ENCODE measurements at regions not wholly inside any gene's neighbourhood (a gene's known extent, or its start where the extent isn't known, plus 50 kb on each side); places are given as distances from the start of the nearest gene placed in this dataset.

- 75 to 78% methylated on average over 5 of the region's 5 CpGs for WGBS, 2 donors
- Histone ChIP-seq H3K4me3 (no peak overlapping the region), H3K4me1 (no peaks in the 10 kb centered on the region), H3K27me3 (peaks cover 0 to 3% (median 0%) of the 10 kb centered on the region in 4 donors), H3K9me3 (no peaks in the 10 kb centered on the region), H3K27ac (no peak overlapping the region), H3K36me3 (no peaks in the 10 kb centered on the region)
- intact Hi-C loops (cut with DNase I) = no loop called here
- peak in 1 of 6 donors; percentile 23 for DNase-seq
- TF ChIP-seq CTCF (IDR thresholded peaks at IDR 0.05) = no peak
- no peak for ATAC-seq
- no peak for FAIRE-seq
Observed at GRCh38 chr9:129266536-129266935, 88.5 kb upstream of the IER5L start.

- no peak for TF ChIP-seq CTCF (IDR thresholded peaks at IDR 0.05)
- no peaks in the 10 kb centered on the region for H3K9me3 ChIP-seq
- no peak for ATAC-seq
- no peak for DNase-seq
- 83% methylated on average over 5 of the region's 5 CpGs; no CpG with 5 or more reads in 1 of the 2 donors for WGBS, 2 donors
- H3K4me3 ChIP-seq = no peak overlapping the region
- H3K27me3 ChIP-seq = peaks cover 0 to 7% (median 0%) of the 10 kb centered on the region in 4 donors
- H3K36me3 ChIP-seq = no peaks in the 10 kb centered on the region
- no peak for FAIRE-seq
- intact Hi-C loops (cut with DNase I) = no loop called here
- H3K27ac ChIP-seq = no peak overlapping the region
- H3K4me1 ChIP-seq = no peaks in the 10 kb centered on the region
Observed at GRCh38 chr9:129264388-129264787, 86.3 kb upstream of the IER5L start.

DNA sequence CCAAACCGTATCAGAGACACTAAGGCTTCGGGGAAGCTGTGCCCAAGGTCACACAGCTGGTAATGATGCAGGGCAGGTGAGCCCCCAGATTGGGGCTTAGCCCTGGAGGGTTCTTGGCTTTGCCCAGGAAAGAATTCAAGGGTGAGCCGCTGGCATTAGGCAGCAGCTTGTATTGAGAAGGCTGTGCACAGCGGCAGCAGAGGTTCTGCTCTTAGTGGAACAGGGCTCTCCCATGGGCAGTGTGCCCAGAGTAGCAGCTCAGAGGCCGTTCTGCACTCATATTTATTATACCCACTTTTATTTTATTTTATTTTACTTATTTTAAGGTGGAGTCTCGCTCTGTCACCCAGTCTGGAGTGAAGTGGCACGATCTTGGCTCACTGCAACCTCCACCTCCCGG lies 85.8 kb upstream of the IER5L start:
- intact Hi-C loops (cut with DNase I) = no loop called here
- Histone ChIP-seq H3K27ac (no peak overlapping the region), H3K27me3 (peaks cover 0 to 13% (median 0%) of the 10 kb centered on the region in 4 donors), H3K9me3 (no peaks in the 10 kb centered on the region), H3K36me3 (no peaks in the 10 kb centered on the region), H3K4me3 (no peak overlapping the region), H3K4me1 (peaks cover 0 to 2% (median 0%) of the 10 kb centered on the region in 3 donors)
- no peak for TF ChIP-seq CTCF (IDR thresholded peaks at IDR 0.05)
- ATAC-seq (no peak), DNase-seq (peak in 1 of 6 donors; percentile 33), FAIRE-seq (no peak)
- WGBS, 2 donors = 79 to 84% methylated on average over 8 of the region's 8 CpGs

DNA sequence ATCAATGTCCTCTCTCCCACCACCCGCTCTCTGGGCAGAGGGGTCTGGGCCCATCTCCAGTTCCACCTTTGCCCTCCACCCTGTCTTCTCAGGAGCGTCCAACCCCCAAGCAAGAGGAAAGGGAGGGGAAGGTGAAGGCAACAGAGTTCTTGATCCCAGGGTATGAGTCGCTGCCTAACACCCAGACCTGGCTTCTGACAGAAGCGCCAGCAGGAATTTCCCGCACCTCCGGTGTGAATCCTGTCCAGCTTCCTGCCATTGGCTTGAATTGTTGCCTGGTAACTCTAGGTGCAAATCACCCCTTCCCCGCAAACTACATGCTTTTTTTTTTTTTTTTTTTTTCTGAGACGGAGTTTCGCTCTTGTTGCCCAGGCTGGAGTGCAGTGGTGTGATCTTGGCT lies 84.2 kb upstream of the IER5L start:
- intact Hi-C loops (cut with DNase I) = no loop called here

More for the DNA sequence above, 84.2 kb upstream of the IER5L start:
- Histone ChIP-seq H3K4me3 (no peak overlapping the region), H3K9me3 (no peaks in the 10 kb centered on the region), H3K36me3 (no peaks in the 10 kb centered on the region), H3K4me1 (peaks cover 0 to 3% (median 0%) of the 10 kb centered on the region in 3 donors), H3K27me3 (peaks cover 0 to 16% (median 0%) of the 10 kb centered on the region in 4 donors), H3K27ac (peak overlapping the region in 1 of 4 donors; percentile 56)
- no peak for ATAC-seq
- 74 to 86% methylated on average over 8 to 9 of the region's 9 CpGs for WGBS, 2 donors
- TF ChIP-seq CTCF (IDR thresholded peaks at IDR 0.05) = no peak
- FAIRE-seq = no peak
- DNase-seq = peak in 1 of 6 donors; percentile 15
